Heart right ventricle (tissue), 16 donors: ENCODE measurements at regions not wholly inside any gene's neighbourhood (a gene's known extent, or its start where the extent isn't known, plus 50 kb on each side); places are given as distances from the start of the nearest gene placed in this dataset.
A peak's percentile ranks its signal among the peaks of the same experiment; 100 is the strongest.

Source experiments
- ATAC-seq, 8 donors: fragments of 200-7000 bp; cut with Tn5 transposase; one replicate each; pipeline ENCODE4 v1.9.1; 2020; ENCODE audit warnings: mild to moderate bottlenecking in 8 of 8, moderate library complexity in 8 of 8, moderate number of reproducible peaks in 1 of 8
- DNase-seq, 2 donors: peaks; one replicate each; pipeline ENCODE4 v3.0.0-alpha.2; 2020
- H3K27ac ChIP-seq, 10 donors: fragments of 200-600 bp; sonication (generic) in 2 of 10; one replicate each; pipeline versions ENCODE4 v1.5.0 to v1.8.0; 2020 to 2022; ENCODE audit warnings: mild to moderate bottlenecking in 3 of 10
- H3K27me3 ChIP-seq, 7 donors: fragments of 200-600 bp; one replicate each; pipeline ENCODE4 v1.8.0; 2021 to 2022; ENCODE audit warnings: mild to moderate bottlenecking in 2 of 7
- H3K36me3 ChIP-seq, 9 donors: fragments of 200-600 bp; sonication (generic) in 1 of 9; one replicate each; pipeline versions ENCODE4 v1.5.0 to v1.8.0; 2020 to 2022; ENCODE audit warnings: mild to moderate bottlenecking in 2 of 9
- H3K4me1 ChIP-seq, 9 donors: fragments of 200-600 bp; sonication (generic) in 1 of 9; one replicate each; pipeline versions ENCODE4 v1.5.0 to v1.8.0; 2020 to 2022; ENCODE audit warnings: mild to moderate bottlenecking in 4 of 9
- H3K4me3 ChIP-seq, 10 donors: fragments of 200-600 bp; sonication (generic) in 2 of 10; one replicate each; pipeline versions ENCODE4 v1.5.0 to v1.8.0; 2020 to 2022; ENCODE audit warnings: mild to moderate bottlenecking in 7 of 10, moderate library complexity in 2 of 10
- H3K9me3 ChIP-seq, 11 donors: fragments of 200-600 bp in 10 of 11; sonication (generic) in 2 of 11; one replicate each; pipeline versions ENCODE4 v1.5.0 to v1.8.0; 2013 to 2022; ENCODE audit warnings: mild to moderate bottlenecking in 2 of 11, control low read depth in 1 of 11, moderate library complexity in 1 of 11
- CTCF ChIP-seq, 9 donors: fragments of 200-600 bp; sonication (generic) in 2 of 9; IDR thresholded peaks; one replicate each; pipeline versions ENCODE4 v1.5.0 to v1.8.0; 2021 to 2022; ENCODE audit warnings: antibody characterized with exemption in 9 of 9, mild to moderate bottlenecking in 5 of 9, moderate library complexity in 1 of 9
- WGBS, 2 donors: extraction: QIAGEN DNeasy Blood & Tissue Kit; methylation state at CpG; one replicate each; pipeline ENCODE4 v1.1.7; 2013; ENCODE audit warnings: inconsistent platforms in 1 of 2; 5-methylcytosine and 5-hydroxymethylcytosine counted together
- intact Hi-C, 10 donors: fragments of 100-400 bp; cut with DNase I; formaldehyde crosslinking; loops; one replicate each; pipeline versions ENCODE4 v1.11.1 to v1.14.2; 2022
- donor health status: Arrhythmogenic right ventricular cardiomyopathy.
- donor health status: ischemic (EF 13 %, LVEDD 7.1; RV severe dilation, severe dysfunction).
- donor health status: healthy with polysubstance abuse.
- donor health status: DM: no; HTN: yes; CAD: no.
- donor health status: DM: no; HTN: no; CAD: no.
- donor health status: ischemic (EF 25% LVEDD 6.9; RV normal size, moderate dysfunction).
- donor health status: ischemic (EF 25% LVEDD 5.7; RV mildly dilated, moderate dysfunction).
- donor health status: healthy.
- donor health status: DM: yes; HTN: yes; CAD: no.
- donor health status: Ischemic cardiomyopathy.
- donor health status: ischemic (EF 35%, LVEDD 5.7; RV mildly dilated, moderate dysfunction).
- donor health status: nonischemic (EF 11% LVEDD 7.7; RV severe dilation, severe dysfunction).
- donor health status: DM: yes; HTN: yes; CAD: no.
- donor health status: PGD.
- donor health status: ischemic (EF 29% LVEDD 5.4; RV normal size, mild dysfunction).
- donor health status: nonischemic (EF 23%, LVEDD 6.1; RV moderate dilation, normal function).

DNA sequence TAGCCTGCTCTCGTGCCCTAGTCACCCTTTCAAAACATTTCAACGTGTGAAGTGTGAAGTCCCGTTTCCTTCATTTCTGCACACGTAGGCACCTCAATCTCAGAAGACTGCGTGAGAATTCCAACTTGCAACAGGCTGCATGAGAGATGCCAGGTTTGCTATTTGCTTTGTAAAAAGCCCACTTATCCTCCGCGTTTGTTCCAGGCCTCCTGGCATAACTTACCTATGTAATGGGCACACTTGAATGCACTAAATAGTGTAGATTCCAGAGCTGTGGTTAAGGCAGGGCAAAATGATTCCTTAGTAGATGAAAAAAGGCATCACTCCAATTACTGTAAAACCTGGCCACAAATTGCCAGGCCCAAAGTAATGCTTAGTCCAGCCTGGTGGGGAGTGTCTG, 179.6 kb downstream of the INO80D start:
- 88 to 92% methylated on average over 7 of the region's 7 CpGs for WGBS, 2 donors
- no peaks in the 10 kb centered on the region for H3K36me3 ChIP-seq
- peaks cover 0 to 5% (median 0%) of the 10 kb centered on the region in 11 donors for H3K9me3 ChIP-seq
- no peak overlapping the region for H3K4me3 ChIP-seq
- no peak overlapping the region for H3K27ac ChIP-seq
- peaks cover 0 to 18% (median 0%) of the 10 kb centered on the region in 7 donors for H3K27me3 ChIP-seq
- ATAC-seq (no peak), DNase-seq (no peak)
- intact Hi-C loops: no loop called here
- TF ChIP-seq CTCF (IDR thresholded peaks at IDR 0.05): no peak
- peaks cover 0 to 7% (median 0%) of the 10 kb centered on the region in 9 donors for H3K4me1 ChIP-seq

- WGBS, 2 donors: 79 to 88% methylated on average over 1 of the region's 1 CpG
- H3K36me3 ChIP-seq: no peaks in the 10 kb centered on the region
- H3K9me3 ChIP-seq: peaks cover 0 to 5% (median 0%) of the 10 kb centered on the region in 11 donors
- no peak for TF ChIP-seq CTCF (IDR thresholded peaks at IDR 0.05)
- DNase-seq (no peak), ATAC-seq (no peak)
- H3K4me1 ChIP-seq: peaks cover 0 to 7% (median 0%) of the 10 kb centered on the region in 9 donors
- peaks cover 0 to 18% (median 0%) of the 10 kb centered on the region in 7 donors for H3K27me3 ChIP-seq
- no peak overlapping the region for H3K27ac ChIP-seq
- intact Hi-C loops: no loop called here
- no peak overlapping the region for H3K4me3 ChIP-seq
These were observed 180.4 kb downstream of the INO80D start for GRCh38 chr2:205905576-205905975.

- Histone ChIP-seq H3K27ac (no peak overlapping the region), H3K36me3 (no peaks in the 10 kb centered on the region), H3K27me3 (peaks cover 0 to 18% (median 0%) of the 10 kb centered on the region in 7 donors), H3K9me3 (peaks cover 0 to 5% (median 0%) of the 10 kb centered on the region in 11 donors), H3K4me1 (peaks cover 0 to 7% (median 0%) of the 10 kb centered on the region in 9 donors), H3K4me3 (no peak overlapping the region)
- intact Hi-C loops: no loop called here
- no peak for TF ChIP-seq CTCF (IDR thresholded peaks at IDR 0.05)
- WGBS, 2 donors: 86 to 91% methylated on average over 2 of the region's 2 CpGs
- DNase-seq: no peak
- ATAC-seq: no peak
These were observed 181.1 kb downstream of the INO80D start for GRCh38 chr2:205904873-205905272.

GRCh38 chr2:205903549-205904129, 182.3 kb downstream of the INO80D start:
- 56 to 64% methylated on average over 10 of the region's 10 CpGs for WGBS, 2 donors
- Histone ChIP-seq H3K27me3 (peaks cover 0 to 13% (median 0%) of the 10 kb centered on the region in 7 donors), H3K4me3 (no peak overlapping the region), H3K27ac (no peak overlapping the region), H3K36me3 (no peaks in the 10 kb centered on the region), H3K4me1 (peaks cover 0 to 7% (median 0%) of the 10 kb centered on the region in 9 donors), H3K9me3 (peaks cover 0 to 10% (median 0%) of the 10 kb centered on the region in 11 donors)
- peak in 7 of 9 donors; percentile 18 to 51 (median 29) for TF ChIP-seq CTCF (IDR thresholded peaks at IDR 0.05)
- DNase-seq: no peak
- intact Hi-C loops: no loop called here
- peak in 5 of 8 donors; percentile 41 to 73 (median 52) for ATAC-seq
